D721Med (cell line): ENCODE measurements at regions not wholly inside any gene's neighbourhood (a gene's known extent, or its start where the extent isn't known, plus 50 kb on each side); places are given as distances from the start of the nearest gene placed in this dataset.

Experiments used
- DNase-seq: peaks from one replicate; pipeline ENCODE4 v3.0.0; 2011; ENCODE audit warnings: low spot score; ENCODE audit not compliant: insufficient read length
- FAIRE-seq: peaks from 2 replicates; lab custom pipeline; 2011; peaks lifted over from hg19 to GRCh38; lab: Jason Lieb, UNC
- CTCF ChIP-seq: IDR thresholded peaks from 2 replicates; pipeline ENCODE4 v1.5.1; 2012; ENCODE audit warnings: mild to moderate bottlenecking, control low read depth; ENCODE audit not compliant: insufficient read depth; ENCODE audit errors: missing control alignments

GRCh38 chr6:92121228-92121627 is 1298.1 kb downstream of the EPHA7 start:
- no peak for TF ChIP-seq CTCF
- DNase-seq (no peak), FAIRE-seq (no peak)

- no peak for FAIRE-seq
These were observed 1301.6 kb downstream of the EPHA7 start for GRCh38 chr6:92117800-92118199.

GRCh38 chr6:92114797-92115196 is 1304.6 kb downstream of the EPHA7 start:
- no peak for DNase-seq
- no peak for FAIRE-seq
- TF ChIP-seq CTCF: no peak

More at GRCh38 chr6:92117800-92118199, 1301.6 kb downstream of the EPHA7 start:
- DNase-seq: no peak
- no peak for TF ChIP-seq CTCF

- DNase-seq (no peak), FAIRE-seq (no peak)
- TF ChIP-seq CTCF: no peak
These were observed 1305.2 kb downstream of the EPHA7 start for GRCh38 chr6:92114091-92114675.

GRCh38 chr6:92111386-92111785 is 1308.0 kb downstream of the EPHA7 start:
- no peak for DNase-seq
- FAIRE-seq: no peak

GRCh38 chr6:92110403-92110802 is 1309.0 kb downstream of the EPHA7 start:
- no peak for TF ChIP-seq CTCF
- no peak for FAIRE-seq
- DNase-seq: no peak

More at GRCh38 chr6:92111386-92111785, 1308.0 kb downstream of the EPHA7 start:
- TF ChIP-seq CTCF: no peak

GRCh38 chr6:92109956-92110355 is 1309.4 kb downstream of the EPHA7 start:
- DNase-seq (no peak), FAIRE-seq (no peak)
- TF ChIP-seq CTCF: no peak
